ENCODE measurements at regions not wholly inside any gene's neighbourhood (a gene's known extent, or its start where the extent isn't known, plus 50 kb on each side); places are given as distances from the start of the nearest gene placed in this dataset.

DNA sequence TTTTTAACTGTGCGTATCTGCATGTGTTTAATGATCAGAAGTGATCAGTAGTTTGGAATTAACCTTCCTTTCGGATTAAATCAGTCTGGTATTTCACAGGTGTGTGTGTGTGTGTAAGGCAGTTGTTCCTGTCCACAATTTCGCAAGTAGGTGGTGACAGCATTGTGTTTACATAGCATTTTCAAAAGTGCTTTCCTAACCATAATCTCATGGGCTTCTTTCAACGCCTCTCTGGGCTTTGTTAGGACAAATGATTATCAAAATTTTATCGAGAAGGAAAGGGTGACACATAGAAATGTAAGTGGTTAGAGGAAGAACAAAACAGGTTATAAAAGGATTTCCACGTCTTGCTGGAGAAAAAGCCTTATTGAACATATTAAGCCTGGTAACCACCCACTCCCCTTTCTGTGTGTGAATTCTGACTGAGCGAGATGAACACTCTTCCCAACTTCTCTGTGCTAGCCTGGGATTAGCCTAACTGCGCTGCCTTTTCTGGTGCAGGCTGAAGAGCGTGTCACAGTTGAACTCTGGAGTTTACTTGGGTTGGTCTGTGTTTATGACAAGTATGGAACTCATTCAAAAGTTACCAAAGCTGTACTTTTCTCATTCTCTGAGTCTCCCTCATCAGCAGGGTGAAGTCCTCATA, 292.3 kb upstream of the PITRM1 start:
- Histone ChIP-seq H3K9ac (ENCODE audit: low read depth, low read length, poor library complexity, severe bottlenecking) (peak overlapping the region; percentile 59), H3K79me2 (ENCODE audit: insufficient read depth, low read length) (no peaks in the 10 kb centered on the region), H3K9me3 (ENCODE audit: insufficient read depth, low read depth, low read length) (no peaks in the 10 kb centered on the region), H3F3A (ENCODE audit: low read depth) (no peaks in the 10 kb centered on the region; the same call in 1 of the 2 replicates), H3K4me2 (ENCODE audit: low read depth, low read length, poor library complexity, severe bottlenecking) (peak overlapping the region; percentile 68), H3K9me2 (replicated peaks; ENCODE audit: low read depth, low read length) (no peaks in the 10 kb centered on the region), H4K20me1 (ENCODE audit: insufficient read depth, low read length, poor library complexity, severe bottlenecking) (no peaks in the 10 kb centered on the region), H3K4me1 (ENCODE audit: insufficient read depth, low read length, poor library complexity, severe bottlenecking) (peaks cover 45% of the 10 kb centered on the region), H2AFZ (ENCODE audit: low read length) (peak overlapping the region; percentile 91), H3K36me3 (ENCODE audit: insufficient read depth, low read length) (no peaks in the 10 kb centered on the region), H3K27me3 (ENCODE audit: insufficient read depth, low read length, poor library complexity, severe bottlenecking) (no peaks in the 10 kb centered on the region), H3K4me3 (ENCODE audit: low read length, poor library complexity, severe bottlenecking) (peak overlapping the region; percentile 35)
- TF ChIP-seq EZH2phosphoT487 (IDR thresholded peaks at IDR 0.05; ENCODE audit: borderline replicate concordance), result no peak
- TF ChIP-seq, protein P1, sequence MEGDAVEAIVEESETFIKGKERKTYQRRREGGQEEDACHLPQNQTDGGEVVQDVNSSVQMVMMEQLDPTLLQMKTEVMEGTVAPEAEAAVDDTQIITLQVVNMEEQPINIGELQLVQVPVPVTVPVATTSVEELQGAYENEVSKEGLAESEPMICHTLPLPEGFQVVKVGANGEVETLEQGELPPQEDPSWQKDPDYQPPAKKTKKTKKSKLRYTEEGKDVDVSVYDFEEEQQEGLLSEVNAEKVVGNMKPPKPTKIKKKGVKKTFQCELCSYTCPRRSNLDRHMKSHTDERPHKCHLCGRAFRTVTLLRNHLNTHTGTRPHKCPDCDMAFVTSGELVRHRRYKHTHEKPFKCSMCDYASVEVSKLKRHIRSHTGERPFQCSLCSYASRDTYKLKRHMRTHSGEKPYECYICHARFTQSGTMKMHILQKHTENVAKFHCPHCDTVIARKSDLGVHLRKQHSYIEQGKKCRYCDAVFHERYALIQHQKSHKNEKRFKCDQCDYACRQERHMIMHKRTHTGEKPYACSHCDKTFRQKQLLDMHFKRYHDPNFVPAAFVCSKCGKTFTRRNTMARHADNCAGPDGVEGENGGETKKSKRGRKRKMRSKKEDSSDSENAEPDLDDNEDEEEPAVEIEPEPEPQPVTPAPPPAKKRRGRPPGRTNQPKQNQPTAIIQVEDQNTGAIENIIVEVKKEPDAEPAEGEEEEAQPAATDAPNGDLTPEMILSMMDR (conservative IDR thresholded peaks at IDR 0.05; ENCODE audit: low read length), result no peak

DNA sequence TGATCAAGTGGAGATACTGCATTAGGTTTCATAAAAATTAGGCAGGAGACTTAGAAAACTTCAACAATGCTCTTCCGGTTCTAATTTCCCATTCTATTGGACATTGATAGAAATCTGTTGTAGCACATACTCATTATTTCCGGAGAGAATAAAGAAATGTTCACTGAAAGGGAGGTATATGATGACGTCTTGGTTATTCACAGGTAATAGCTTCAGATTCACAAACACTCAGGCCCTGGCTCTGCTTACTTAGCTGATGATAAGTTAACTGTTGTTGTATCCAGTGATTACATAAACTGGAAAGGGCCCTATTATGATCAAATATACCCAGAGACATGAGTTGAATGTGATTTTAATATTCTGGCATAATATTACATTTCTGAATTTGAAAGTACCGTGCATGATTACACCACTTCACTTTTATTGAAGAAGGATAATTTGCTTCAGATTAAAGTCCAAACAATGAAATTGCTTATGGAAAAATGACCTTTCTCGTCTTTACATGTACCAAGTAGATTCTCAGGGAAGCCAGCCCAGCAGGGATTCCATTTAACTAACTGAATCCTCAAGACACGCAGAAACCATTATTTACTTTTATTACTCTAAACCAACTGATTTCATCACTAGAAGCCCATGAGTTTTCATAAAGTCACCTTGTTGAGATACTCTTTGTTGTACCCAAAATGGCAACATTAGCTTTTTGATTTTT, 288.0 kb upstream of the PITRM1 start:
- TF ChIP-seq, protein P1 (conservative IDR thresholded peaks at IDR 0.05; ENCODE audit: low read length), result no peak
- TF ChIP-seq EZH2phosphoT487 (IDR thresholded peaks at IDR 0.05; ENCODE audit: borderline replicate concordance), result no peak
- no peak overlapping the region for H3K9ac ChIP-seq (ENCODE audit: low read depth, low read length, poor library complexity, severe bottlenecking)
- H2AFZ ChIP-seq (ENCODE audit: low read length), result no peak overlapping the region
- H3K9me2 ChIP-seq (replicated peaks; ENCODE audit: low read depth, low read length), result no peaks in the 10 kb centered on the region
- no peaks in the 10 kb centered on the region for H3K79me2 ChIP-seq (ENCODE audit: insufficient read depth, low read length)
- H3K4me2 ChIP-seq (ENCODE audit: low read depth, low read length, poor library complexity, severe bottlenecking), result no peak overlapping the region
- peaks cover 13% of the 10 kb centered on the region for H3K4me1 ChIP-seq (ENCODE audit: insufficient read depth, low read length, poor library complexity, severe bottlenecking)
- H3K4me3 ChIP-seq (ENCODE audit: low read length, poor library complexity, severe bottlenecking), result no peak overlapping the region
- no peaks in the 10 kb centered on the region; the same call in 1 of the 2 replicates for H3K9me3 ChIP-seq (ENCODE audit: insufficient read depth, low read depth, low read length)
- H3F3A ChIP-seq (ENCODE audit: low read depth), result no peaks in the 10 kb centered on the region
- H3K27me3 ChIP-seq (ENCODE audit: insufficient read depth, low read length, poor library complexity, severe bottlenecking), result no peaks in the 10 kb centered on the region
- no peaks in the 10 kb centered on the region for H4K20me1 ChIP-seq (ENCODE audit: insufficient read depth, low read length, poor library complexity, severe bottlenecking)
- no peaks in the 10 kb centered on the region for H3K36me3 ChIP-seq (ENCODE audit: insufficient read depth, low read length)

DNA sequence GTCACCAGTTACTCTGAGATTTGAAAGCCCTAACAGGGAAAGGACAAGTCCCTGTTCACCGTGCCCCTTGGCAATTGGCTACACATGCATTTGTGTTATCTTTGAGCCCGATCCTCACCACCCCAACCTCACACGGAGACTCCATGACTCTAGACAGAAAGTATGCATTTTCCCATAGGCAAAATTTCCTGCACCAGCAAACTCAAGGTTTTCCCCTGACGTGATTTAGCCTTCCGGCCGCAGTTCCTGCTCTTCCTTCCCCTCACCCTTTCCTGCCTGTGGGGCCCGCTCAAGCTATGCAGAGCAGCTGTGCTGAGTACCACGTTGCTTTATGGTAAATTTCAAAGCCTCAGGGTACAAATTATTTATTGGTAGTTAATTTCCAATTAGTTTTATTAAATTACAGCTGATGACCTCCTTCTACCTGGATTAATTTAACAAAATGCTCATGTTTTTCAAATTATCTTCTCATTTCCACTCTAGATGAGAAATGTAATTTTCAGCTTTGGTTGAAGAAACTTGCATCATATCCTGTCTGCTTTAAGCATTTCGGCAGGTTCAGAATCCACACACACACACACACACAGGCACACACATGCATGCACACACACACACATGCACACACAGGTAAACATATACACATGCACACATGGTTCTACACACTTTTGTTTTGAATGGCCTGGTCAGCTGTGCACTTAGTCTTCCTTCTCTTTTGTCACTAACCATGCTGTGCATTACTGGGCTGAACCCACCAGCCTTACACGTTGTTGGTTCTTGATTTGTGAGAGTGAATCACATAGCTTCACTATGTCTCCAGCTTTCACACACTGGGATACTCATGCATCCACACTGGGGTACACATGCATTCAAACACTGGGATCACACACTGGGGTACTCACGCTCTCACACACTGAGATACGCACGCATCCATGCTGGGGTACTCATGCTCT, 283.1 kb upstream of the PITRM1 start:
- no peaks in the 10 kb centered on the region; the same call in 1 of the 2 replicates for H3K9me3 ChIP-seq (ENCODE audit: insufficient read depth, low read depth, low read length)
- H2AFZ ChIP-seq (ENCODE audit: low read length), result no peak overlapping the region
- H3K79me2 ChIP-seq (ENCODE audit: insufficient read depth, low read length), result no peaks in the 10 kb centered on the region
- H3K27me3 ChIP-seq (ENCODE audit: insufficient read depth, low read length, poor library complexity, severe bottlenecking), result no peaks in the 10 kb centered on the region
- TF ChIP-seq, protein P1 (conservative IDR thresholded peaks at IDR 0.05; ENCODE audit: low read length), result no peak
- TF ChIP-seq EZH2phosphoT487 (IDR thresholded peaks at IDR 0.05; ENCODE audit: borderline replicate concordance), result no peak
- no peaks in the 10 kb centered on the region for H3K9me2 ChIP-seq (replicated peaks; ENCODE audit: low read depth, low read length)
- no peak overlapping the region for H3K4me3 ChIP-seq (ENCODE audit: low read length, poor library complexity, severe bottlenecking)
- H3F3A ChIP-seq (ENCODE audit: low read depth), result no peaks in the 10 kb centered on the region
- no peaks in the 10 kb centered on the region for H4K20me1 ChIP-seq (ENCODE audit: insufficient read depth, low read length, poor library complexity, severe bottlenecking)
- no peak overlapping the region for H3K4me2 ChIP-seq (ENCODE audit: low read depth, low read length, poor library complexity, severe bottlenecking)
- H3K36me3 ChIP-seq (ENCODE audit: insufficient read depth, low read length), result no peaks in the 10 kb centered on the region
- no peak overlapping the region for H3K9ac ChIP-seq (ENCODE audit: low read depth, low read length, poor library complexity, severe bottlenecking)
- no peaks in the 10 kb centered on the region for H3K4me1 ChIP-seq (ENCODE audit: insufficient read depth, low read length, poor library complexity, severe bottlenecking)
